ENCODE measurements at regions not wholly inside any gene's neighbourhood (a gene's known extent, or its start where the extent isn't known, plus 50 kb on each side); places are given as distances from the start of the nearest gene placed in this dataset.

DNA sequence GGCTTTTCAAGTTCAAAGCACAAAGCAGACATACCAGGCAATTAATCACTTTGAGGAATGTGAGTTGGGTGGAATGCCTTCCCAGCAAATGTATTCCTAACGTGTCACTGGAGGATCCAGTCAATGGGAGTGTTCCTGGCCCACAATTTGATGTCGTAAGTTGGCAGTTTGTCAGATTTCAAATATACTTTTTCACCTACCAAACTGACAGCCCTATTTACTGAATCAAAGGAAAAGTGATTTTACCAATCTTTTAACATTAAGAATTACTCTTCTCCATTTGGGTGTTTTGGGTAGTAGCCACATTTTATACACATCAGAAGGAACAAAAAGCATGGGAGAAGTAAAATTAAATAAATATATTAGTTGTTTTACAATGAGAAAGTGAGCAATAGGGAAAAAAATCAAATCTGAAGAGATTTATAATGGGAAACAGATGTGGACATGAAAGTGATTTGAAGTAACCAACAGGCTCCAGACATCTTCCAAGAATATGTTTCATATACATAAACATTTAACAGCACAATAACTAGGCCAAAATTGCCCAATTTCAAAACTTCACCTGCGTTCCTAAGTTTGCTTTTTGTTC lies 222.9 kb downstream of the MTERF1 start (continued):
- TF ChIP-seq, protein P1, sequence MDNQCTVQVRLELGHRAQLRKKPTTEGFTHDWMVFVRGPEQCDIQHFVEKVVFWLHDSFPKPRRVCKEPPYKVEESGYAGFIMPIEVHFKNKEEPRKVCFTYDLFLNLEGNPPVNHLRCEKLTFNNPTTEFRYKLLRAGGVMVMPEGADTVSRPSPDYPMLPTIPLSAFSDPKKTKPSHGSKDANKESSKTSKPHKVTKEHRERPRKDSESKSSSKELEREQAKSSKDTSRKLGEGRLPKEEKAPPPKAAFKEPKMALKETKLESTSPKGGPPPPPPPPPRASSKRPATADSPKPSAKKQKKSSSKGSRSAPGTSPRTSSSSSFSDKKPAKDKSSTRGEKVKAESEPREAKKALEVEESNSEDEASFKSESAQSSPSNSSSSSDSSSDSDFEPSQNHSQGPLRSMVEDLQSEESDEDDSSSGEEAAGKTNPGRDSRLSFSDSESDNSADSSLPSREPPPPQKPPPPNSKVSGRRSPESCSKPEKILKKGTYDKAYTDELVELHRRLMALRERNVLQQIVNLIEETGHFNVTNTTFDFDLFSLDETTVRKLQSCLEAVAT (IDR thresholded peaks at IDR 0.05) = no peak
- TF ChIP-seq ZNF622 (IDR thresholded peaks at IDR 0.05) (no peak), KLF5 (IDR thresholded peaks at IDR 0.05; ENCODE audit: partially characterized antibody) (no peak)
- TF ChIP-seq, protein P2, sequence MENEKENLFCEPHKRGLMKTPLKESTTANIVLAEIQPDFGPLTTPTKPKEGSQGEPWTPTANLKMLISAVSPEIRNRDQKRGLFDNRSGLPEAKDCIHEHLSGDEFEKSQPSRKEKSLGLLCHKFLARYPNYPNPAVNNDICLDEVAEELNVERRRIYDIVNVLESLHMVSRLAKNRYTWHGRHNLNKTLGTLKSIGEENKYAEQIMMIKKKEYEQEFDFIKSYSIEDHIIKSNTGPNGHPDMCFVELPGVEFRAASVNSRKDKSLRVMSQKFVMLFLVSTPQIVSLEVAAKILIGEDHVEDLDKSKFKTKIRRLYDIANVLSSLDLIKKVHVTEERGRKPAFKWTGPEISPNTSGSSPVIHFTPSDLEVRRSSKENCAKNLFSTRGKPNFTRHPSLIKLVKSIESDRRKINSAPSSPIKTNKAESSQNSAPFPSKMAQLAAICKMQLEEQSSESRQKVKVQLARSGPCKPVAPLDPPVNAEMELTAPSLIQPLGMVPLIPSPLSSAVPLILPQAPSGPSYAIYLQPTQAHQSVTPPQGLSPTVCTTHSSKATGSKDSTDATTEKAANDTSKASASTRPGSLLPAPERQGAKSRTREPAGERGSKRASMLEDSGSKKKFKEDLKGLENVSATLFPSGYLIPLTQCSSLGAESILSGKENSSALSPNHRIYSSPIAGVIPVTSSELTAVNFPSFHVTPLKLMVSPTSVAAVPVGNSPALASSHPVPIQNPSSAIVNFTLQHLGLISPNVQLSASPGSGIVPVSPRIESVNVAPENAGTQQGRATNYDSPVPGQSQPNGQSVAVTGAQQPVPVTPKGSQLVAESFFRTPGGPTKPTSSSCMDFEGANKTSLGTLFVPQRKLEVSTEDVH (IDR thresholded peaks at IDR 0.05; ENCODE audit: low read depth, partially characterized antibody) = no peak
- TF ChIP-seq, protein P3, sequence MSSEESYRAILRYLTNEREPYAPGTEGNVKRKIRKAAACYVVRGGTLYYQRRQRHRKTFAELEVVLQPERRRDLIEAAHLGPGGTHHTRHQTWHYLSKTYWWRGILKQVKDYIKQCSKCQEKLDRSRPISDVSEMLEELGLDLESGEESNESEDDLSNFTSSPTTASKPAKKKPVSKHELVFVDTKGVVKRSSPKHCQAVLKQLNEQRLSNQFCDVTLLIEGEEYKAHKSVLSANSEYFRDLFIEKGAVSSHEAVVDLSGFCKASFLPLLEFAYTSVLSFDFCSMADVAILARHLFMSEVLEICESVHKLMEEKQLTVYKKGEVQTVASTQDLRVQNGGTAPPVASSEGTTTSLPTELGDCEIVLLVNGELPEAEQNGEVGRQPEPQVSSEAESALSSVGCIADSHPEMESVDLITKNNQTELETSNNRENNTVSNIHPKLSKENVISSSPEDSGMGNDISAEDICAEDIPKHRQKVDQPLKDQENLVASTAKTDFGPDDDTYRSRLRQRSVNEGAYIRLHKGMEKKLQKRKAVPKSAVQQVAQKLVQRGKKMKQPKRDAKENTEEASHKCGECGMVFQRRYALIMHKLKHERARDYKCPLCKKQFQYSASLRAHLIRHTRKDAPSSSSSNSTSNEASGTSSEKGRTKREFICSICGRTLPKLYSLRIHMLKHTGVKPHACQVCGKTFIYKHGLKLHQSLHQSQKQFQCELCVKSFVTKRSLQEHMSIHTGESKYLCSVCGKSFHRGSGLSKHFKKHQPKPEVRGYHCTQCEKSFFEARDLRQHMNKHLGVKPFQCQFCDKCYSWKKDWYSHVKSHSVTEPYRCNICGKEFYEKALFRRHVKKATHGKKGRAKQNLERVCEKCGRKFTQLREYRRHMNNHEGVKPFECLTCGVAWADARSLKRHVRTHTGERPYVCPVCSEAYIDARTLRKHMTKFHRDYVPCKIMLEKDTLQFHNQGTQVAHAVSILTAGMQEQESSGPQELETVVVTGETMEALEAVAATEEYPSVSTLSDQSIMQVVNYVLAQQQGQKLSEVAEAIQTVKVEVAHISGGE (CRISPR knock-in tag; IDR thresholded peaks at IDR 0.05) = no peak
